NCI-H748 (cell line): ENCODE measurements at regions not wholly inside any gene's neighbourhood (a gene's known extent, or its start where the extent isn't known, plus 50 kb on each side); places are given as distances from the start of the nearest gene placed in this dataset.
"Not testable (repeated sequence)": the region's sequence is repeated elsewhere in the genome, so short reads cannot be mapped to it uniquely, and the experiment has no call there.

Experiments used
- DNase-seq: peaks from one replicate; lab custom pipeline; 2025; ENCODE audit not compliant: unreplicated experiment; lab: John Stamatoyannopoulos, UW

GRCh38 chr20:55540013-55540412, 465.3 kb downstream of the CBLN4 start:
- DNase-seq, result no peak

DNA sequence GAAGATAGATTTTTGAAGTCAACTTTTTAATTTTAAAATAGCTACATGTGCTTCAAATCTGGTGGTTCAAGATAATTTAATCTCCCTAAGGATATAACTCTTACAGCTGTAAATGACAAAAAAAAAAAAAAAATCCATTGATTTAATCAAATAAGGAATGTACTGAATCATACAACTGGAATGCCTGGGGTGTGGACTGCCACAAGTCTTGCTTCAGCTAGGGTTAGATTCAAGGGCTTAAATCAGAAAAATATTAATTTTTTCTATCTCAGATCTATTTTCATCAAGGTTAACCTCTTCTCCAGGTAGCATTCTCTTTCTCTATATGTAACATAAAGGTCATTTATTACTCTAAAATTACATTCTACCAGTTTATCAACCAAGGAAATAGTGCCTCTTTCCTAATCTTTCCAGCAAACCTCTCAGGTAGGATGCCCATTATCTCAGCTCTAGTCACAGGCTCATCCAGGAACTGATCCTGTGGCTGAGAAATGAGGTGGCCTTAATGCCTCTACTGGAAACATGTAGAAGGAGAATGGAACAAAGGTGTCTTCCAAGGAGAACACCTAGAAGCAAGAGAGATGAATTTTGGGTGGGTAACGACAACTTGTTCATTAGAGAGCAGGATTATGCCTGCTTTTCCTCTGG, 466.9 kb downstream of the CBLN4 start:
- DNase-seq, result no peak

DNA sequence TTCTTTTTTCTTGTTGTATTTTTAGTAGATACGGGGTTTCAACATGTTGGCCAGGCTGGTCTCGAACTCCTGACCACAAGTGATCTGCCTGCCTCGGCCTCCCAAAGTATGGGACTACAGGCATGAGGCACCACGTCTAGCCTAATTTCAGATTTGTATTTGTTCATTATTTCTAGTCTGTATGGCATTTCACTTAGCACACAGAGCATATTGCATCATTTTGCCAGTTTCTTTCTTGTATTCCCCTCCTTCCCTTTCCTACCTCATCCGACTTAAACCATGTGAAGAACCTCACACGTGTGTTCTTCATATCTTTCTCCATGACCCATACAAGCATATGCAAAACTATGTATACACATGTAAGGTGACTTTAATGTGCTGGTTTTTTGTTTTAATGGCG, 470.0 kb downstream of the CBLN4 start:
- no peak for DNase-seq

DNA sequence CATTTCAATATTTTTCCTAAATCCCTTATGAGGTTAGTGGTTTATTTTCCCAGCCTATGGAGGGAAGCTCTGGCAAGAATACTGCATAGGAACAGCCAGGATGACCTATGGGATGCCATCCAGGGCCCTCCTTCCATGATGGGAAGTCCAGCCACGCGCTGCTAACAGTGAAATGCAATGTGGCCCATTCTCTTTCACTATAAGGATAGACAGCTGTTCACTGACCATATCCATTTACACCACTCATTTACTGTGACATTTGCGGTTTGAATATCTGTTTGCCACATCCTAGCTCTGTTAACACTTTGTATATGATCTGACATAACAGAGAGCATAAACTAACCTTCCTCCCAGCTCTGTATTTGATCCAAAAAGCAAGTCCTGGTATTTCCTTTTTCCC, 471.7 kb downstream of the CBLN4 start:
- no peak for DNase-seq

DNA sequence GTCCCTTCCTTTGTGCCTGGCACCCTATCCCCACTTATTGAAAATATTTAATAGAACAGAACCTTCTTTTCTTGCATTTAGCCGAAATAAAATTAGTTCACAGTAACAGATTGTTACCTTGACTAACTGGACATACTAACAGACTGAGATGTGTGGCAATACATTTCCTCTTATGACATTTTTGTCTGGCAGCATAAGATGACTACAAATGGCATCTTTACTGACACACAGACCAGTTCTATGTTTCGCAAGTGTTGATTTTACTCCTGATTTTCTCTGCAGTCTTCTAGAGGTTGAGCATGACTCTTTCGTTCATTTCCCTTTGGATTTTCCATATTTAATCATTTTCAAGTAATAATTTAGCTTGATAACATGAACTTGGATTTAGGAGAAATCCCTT, 474.6 kb downstream of the CBLN4 start:
- DNase-seq, result no peak

- no peak for DNase-seq
Observed at GRCh38 chr20:55528482-55528881, 476.8 kb downstream of the CBLN4 start.

- no peak for DNase-seq
Observed at GRCh38 chr20:55522296-55522815, 483.0 kb downstream of the CBLN4 start.

- DNase-seq, result not testable (repeated sequence)
Observed at GRCh38 chr20:55517584-55517983, 487.7 kb downstream of the CBLN4 start.

- DNase-seq, result no peak
Observed at GRCh38 chr20:55515832-55516231, 489.5 kb downstream of the CBLN4 start.

DNA sequence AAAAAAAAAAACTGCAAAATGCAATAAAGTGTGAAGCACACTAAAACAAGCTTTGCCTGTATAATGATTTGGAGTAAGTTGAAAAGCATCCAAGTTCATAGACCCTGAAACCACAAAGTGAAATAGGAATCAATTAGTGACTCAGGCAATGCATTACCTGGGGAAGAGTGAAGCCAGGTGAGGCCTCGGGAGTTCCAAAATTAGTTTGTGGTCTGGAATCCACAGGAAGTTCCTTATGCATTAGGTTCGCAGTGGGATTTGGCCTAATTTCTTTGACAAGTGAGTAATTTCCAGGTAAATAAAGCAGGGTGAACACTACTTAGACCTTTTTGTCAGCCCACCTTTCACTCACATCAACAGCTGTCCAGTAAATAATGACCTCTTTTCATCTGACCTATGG, 490.8 kb downstream of the CBLN4 start:
- DNase-seq, result peak; percentile 17

- DNase-seq, result no peak
Observed at GRCh38 chr20:55513954-55514353, 491.4 kb downstream of the CBLN4 start.

- DNase-seq, result peak; percentile 2
Observed at GRCh38 chr20:55500130-55500529, 505.2 kb downstream of the CBLN4 start.

GRCh38 chr20:55488593-55488992, 516.7 kb downstream of the CBLN4 start:
- DNase-seq, result no peak

GRCh38 chr20:55478724-55479450, 526.4 kb downstream of the CBLN4 start:
- DNase-seq, result no peak

DNA sequence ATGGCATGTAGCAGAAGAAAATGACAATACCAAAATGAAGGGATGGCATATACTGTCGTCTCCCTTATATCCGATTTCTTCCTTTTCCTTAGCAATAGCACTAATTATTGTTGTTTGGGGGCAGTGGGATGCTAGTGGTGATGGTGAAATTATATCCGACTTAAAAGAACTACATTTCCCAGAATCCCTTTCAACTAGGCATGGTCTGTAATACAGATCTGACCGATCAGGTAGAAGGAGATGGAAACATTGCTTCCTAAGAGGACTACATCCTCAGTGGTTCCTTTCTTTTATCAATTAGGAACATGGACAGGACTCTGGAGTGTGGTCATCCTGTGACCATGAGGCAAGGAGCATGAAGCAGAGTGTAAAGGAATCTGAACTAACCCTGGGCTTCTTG, 532.6 kb downstream of the CBLN4 start:
- no peak for DNase-seq

- DNase-seq, result no peak
Observed at GRCh38 chr20:55471052-55472006, 534.0 kb downstream of the CBLN4 start.

- no peak for DNase-seq
Observed at GRCh38 chr20:55469074-55469473, 536.2 kb downstream of the CBLN4 start.

DNA sequence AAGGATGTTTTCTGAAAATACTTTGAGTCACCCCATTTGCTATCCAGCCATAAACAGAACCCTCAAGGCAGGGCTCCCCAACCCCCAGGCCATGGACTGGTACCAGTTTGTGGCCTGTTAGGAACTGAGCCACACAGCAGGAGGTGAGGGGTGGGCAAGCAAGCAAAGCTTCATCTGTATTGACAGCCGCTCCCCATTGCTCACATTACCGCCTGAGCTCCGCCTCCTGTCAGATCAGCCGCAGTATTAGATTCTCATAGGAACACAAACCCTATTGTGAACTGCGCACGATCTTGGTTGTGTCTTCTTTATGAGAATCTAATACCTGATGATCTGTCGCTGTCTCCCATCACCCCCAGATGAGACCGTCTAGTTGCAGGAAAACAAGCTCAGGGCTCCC, 543.8 kb downstream of the CBLN4 start:
- no peak for DNase-seq

GRCh38 chr20:55456316-55456940, 548.9 kb downstream of the CBLN4 start:
- DNase-seq, result no peak

DNA sequence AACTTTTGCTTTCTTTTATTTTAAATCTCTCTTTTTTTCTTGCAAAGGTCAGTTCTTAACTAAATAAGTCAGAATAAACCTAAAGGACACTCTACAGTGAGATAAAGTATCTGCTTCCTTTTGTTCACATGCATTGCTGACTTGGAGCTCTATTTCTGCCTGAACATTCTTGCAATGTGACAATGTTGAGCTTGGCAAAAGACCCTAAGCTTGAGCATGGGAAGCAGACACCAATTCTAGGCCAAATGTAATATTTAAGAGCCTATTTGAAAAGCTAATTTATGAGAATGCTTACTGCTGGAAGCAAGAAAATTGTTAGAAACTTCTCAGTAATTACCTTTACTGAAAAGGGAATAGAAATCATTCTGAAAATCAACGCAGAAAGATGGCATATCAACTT, 556.2 kb downstream of the CBLN4 start:
- DNase-seq, result no peak

- DNase-seq, result no peak
Observed at GRCh38 chr20:55446301-55446700, 559.0 kb downstream of the CBLN4 start.
